GM19395 (cell line): ENCODE measurements at regions not wholly inside any gene's neighbourhood (a gene's known extent, or its start where the extent isn't known, plus 50 kb on each side); places are given as distances from the start of the nearest gene placed in this dataset.
"Not testable (repeated sequence)": the region's sequence is repeated elsewhere in the genome, so short reads cannot be mapped to it uniquely, and the experiment has no call there.

Source experiments
- ATAC-seq: cut with Tn5 transposase; IDR thresholded peaks from one replicate; pipeline ENCODE4 v1.9.1; 2021; ENCODE audit warnings: mild to moderate bottlenecking, moderate library complexity; ENCODE audit not compliant: unreplicated experiment

GRCh38 chr16:48951621-48952125 is 330.0 kb downstream of the CBLN1 start:
- ATAC-seq: not testable (repeated sequence)

- no peak for ATAC-seq
Observed at GRCh38 chr16:48950184-48950583, 331.5 kb downstream of the CBLN1 start.

GRCh38 chr16:48949636-48950035 is 332.0 kb downstream of the CBLN1 start:
- no peak for ATAC-seq

GRCh38 chr16:48948911-48949310 is 332.7 kb downstream of the CBLN1 start:
- no peak for ATAC-seq

- ATAC-seq: no peak
Observed at GRCh38 chr16:48947371-48947713, 334.3 kb downstream of the CBLN1 start.

GRCh38 chr16:48946686-48947370 is 334.8 kb downstream of the CBLN1 start:
- no peak for ATAC-seq

- no peak for ATAC-seq
Observed at GRCh38 chr16:48942996-48943395, 333.0 kb upstream of the N4BP1 start.

GRCh38 chr16:48936811-48937210 is 326.8 kb upstream of the N4BP1 start:
- ATAC-seq: no peak

- no peak for ATAC-seq
Observed at GRCh38 chr16:48932216-48932855, 322.4 kb upstream of the N4BP1 start.

- ATAC-seq: no peak
Observed at GRCh38 chr16:48930951-48931553, 321.1 kb upstream of the N4BP1 start.

- ATAC-seq: no peak
Observed at GRCh38 chr16:48919791-48920190, 309.8 kb upstream of the N4BP1 start.

- ATAC-seq: no peak
Observed at GRCh38 chr16:48918520-48919258, 308.7 kb upstream of the N4BP1 start.

GRCh38 chr16:48916566-48916965 is 306.6 kb upstream of the N4BP1 start:
- ATAC-seq: no peak

- ATAC-seq: no peak
Observed at GRCh38 chr16:48914070-48914469, 304.1 kb upstream of the N4BP1 start.

GRCh38 chr16:48913384-48913783 is 303.4 kb upstream of the N4BP1 start:
- no peak for ATAC-seq

- ATAC-seq: no peak
Observed at GRCh38 chr16:48912360-48912759, 302.4 kb upstream of the N4BP1 start.

GRCh38 chr16:48911700-48912099 is 301.7 kb upstream of the N4BP1 start:
- no peak for ATAC-seq

- no peak for ATAC-seq
Observed at GRCh38 chr16:48910214-48910613, 300.2 kb upstream of the N4BP1 start.

- ATAC-seq: no peak
Observed at GRCh38 chr16:48909231-48909630, 299.3 kb upstream of the N4BP1 start.

GRCh38 chr16:48907906-48908634 is 298.1 kb upstream of the N4BP1 start:
- ATAC-seq: no peak
